DMS79 treated with DMSO at 0.1 percent for 48 hours (cell line): ENCODE measurements at regions not wholly inside any gene's neighbourhood (a gene's known extent, or its start where the extent isn't known, plus 50 kb on each side); places are given as distances from the start of the nearest gene placed in this dataset.

Source experiments
- DNase-seq: peaks from one replicate; lab custom pipeline; 2025; lab: John Stamatoyannopoulos, UW

DNA sequence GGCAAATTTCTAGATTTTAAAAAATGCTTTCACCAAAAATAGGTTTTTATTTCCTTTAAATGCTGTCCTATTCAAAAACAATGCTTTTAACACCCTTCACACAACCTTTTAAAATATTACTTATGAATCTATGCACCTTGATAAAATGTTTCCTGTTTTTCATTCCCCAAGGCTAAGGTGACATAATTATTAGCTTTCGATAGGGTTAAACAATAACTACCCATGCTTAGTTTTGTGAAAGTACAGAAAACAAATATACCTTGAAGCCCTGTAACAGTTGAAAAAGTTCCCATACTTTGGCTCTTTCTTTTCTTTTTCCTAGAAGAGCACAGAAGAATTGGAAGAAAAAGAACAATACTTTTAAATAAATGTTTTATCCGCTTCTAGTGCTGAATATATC is 54.9 kb upstream of the ITPRID2 start:
- no peak for DNase-seq

DNA sequence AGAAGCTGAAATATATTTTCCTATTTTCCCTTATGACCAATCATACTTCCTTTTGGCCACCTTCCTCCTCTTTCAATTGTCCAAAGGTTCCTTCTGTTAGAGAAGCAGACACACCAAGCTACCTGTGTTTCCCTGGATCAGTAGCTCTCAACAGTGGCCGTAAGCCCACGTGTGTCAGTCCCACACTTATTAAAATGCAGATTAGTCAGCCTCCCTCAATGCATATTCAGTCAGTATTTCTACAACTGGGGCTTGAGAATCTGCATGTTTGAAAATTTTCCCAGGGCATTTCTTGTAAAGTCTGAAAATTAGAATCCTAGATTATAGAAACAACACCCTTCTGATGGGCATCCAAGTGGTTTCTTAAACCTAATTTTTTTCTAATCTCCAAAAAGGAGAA is 54.0 kb upstream of the ITPRID2 start:
- no peak for DNase-seq

DNA sequence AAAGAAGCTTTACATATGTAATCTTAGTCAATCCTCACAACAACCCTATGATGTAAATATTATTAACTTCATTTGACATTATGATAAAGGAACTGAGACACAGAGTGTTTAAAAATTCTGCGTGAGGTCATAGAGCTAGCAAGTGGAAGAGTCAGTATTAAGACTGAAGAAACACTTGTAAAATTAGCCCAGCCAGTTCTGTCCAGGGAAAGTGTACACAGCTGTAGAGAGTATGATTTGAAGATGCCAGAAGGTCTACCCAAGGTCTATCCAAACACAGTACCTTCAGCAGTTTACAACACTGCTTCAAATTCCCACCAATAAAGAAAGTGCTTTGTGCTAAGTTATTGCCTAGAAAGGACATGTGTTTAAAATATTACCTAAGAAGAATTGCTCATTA is 51.7 kb upstream of the ITPRID2 start:
- DNase-seq: no peak

DNA sequence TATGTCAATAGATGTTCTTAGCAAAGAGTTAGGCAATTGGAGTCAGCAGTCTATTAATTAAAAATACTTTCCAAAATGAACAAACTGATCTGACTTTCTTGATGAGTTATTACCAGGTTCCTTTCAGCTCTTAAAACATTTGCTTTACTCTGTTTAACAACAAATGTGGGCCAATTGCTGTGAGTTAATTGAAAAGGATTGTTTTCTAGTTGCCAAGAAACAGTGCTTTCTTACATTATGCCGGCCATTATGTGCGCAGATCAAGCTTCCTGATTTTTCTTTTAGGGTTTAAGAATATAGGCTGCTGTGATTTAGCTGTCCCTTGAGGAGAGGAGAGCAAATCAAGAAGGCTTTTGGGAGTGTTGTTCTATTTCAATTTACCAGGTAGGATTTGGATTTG is 50.5 kb upstream of the ITPRID2 start:
- DNase-seq: no peak
